ENCODE measurements at regions not wholly inside any gene's neighbourhood (a gene's known extent, or its start where the extent isn't known, plus 50 kb on each side); places are given as distances from the start of the nearest gene placed in this dataset.
A peak's percentile ranks its signal among the peaks of the same experiment; 100 is the strongest.

GRCh38 chr18:26657631-26658581 is 109.6 kb upstream of the KCTD1 start:
- H3K4me3 ChIP-seq (ENCODE audit: low read depth, low read length) = peak overlapping the region; percentile 57
- no peak for TF ChIP-seq CTCF (conservative IDR thresholded peaks at IDR 0.05; ENCODE audit: low read depth, low read length)
- no peak for DNase-seq (ENCODE audit: low read depth)

- H3K4me3 ChIP-seq (ENCODE audit: low read depth, low read length) = peak overlapping the region; percentile 57
- DNase-seq (ENCODE audit: low read depth) = peak; percentile 70
- TF ChIP-seq CTCF (conservative IDR thresholded peaks at IDR 0.05; ENCODE audit: low read depth, low read length) = peak; percentile 43
Observed at GRCh38 chr18:26656944-26657536, 108.7 kb upstream of the KCTD1 start.

- no peak for TF ChIP-seq CTCF (conservative IDR thresholded peaks at IDR 0.05; ENCODE audit: low read depth, low read length)
- peak overlapping the region; percentile 57 for H3K4me3 ChIP-seq (ENCODE audit: low read depth, low read length)
- no peak for DNase-seq (ENCODE audit: low read depth)
Observed at GRCh38 chr18:26656431-26656943, 108.1 kb upstream of the KCTD1 start.

GRCh38 chr18:26655525-26656430 is 107.4 kb upstream of the KCTD1 start:
- TF ChIP-seq CTCF (conservative IDR thresholded peaks at IDR 0.05; ENCODE audit: low read depth, low read length) = peak; percentile 43
- H3K4me3 ChIP-seq (ENCODE audit: low read depth, low read length) = peak overlapping the region; percentile 57
- peak; percentile 52 for DNase-seq (ENCODE audit: low read depth)

GRCh38 chr18:26654616-26655524 is 106.5 kb upstream of the KCTD1 start:
- DNase-seq (ENCODE audit: low read depth) = peak; percentile 47
- TF ChIP-seq CTCF (conservative IDR thresholded peaks at IDR 0.05; ENCODE audit: low read depth, low read length) = no peak

More at GRCh38 chr18:26654616-26655524, 106.5 kb upstream of the KCTD1 start:
- H3K4me3 ChIP-seq (ENCODE audit: low read depth, low read length) = peak overlapping the region; percentile 57
